KMS-11 (cell line): ENCODE measurements at regions not wholly inside any gene's neighbourhood (a gene's known extent, or its start where the extent isn't known, plus 50 kb on each side); places are given as distances from the start of the nearest gene placed in this dataset.

Experiments
- H2AFZ ChIP-seq: fragments of 200-600 bp; sonication (generic); 2 replicates; pipeline ENCODE4 v1.6.1; 2016; ENCODE audit warnings: antibody characterized with exemption, mixed run types, low read depth
- H3K27ac ChIP-seq: fragments of 200-600 bp; sonication (generic); 2 replicates; pipeline ENCODE4 v1.6.1; 2016; ENCODE audit warnings: mild to moderate bottlenecking, mixed run types
- H3K27me3 ChIP-seq: fragments of 200-600 bp; sonication (generic); 2 replicates; pipeline ENCODE4 v1.6.1; 2017; ENCODE audit warnings: mild to moderate bottlenecking, low read depth, mixed run types, moderate library complexity; ENCODE audit not compliant: insufficient read depth
- H3K36me3 ChIP-seq: fragments of 200-600 bp; sonication (generic); 2 replicates; pipeline ENCODE4 v1.6.1; 2017; ENCODE audit warnings: mild to moderate bottlenecking, mixed run types; ENCODE audit not compliant: insufficient read depth
- H3K4me1 ChIP-seq: fragments of 200-600 bp; sonication (generic); 2 replicates; pipeline ENCODE4 v1.6.1; 2016; ENCODE audit warnings: mild to moderate bottlenecking, low read depth, mixed run types; ENCODE audit not compliant: poor library complexity, severe bottlenecking
- H3K4me2 ChIP-seq: fragments of 200-600 bp; sonication (generic); 2 replicates; pipeline ENCODE4 v1.7.0; 2016; ENCODE audit warnings: mild to moderate bottlenecking, mixed run types
- H3K4me3 ChIP-seq: fragments of 200-600 bp; sonication (generic); IDR thresholded peaks from 2 replicates; pipeline ENCODE4 v1.6.1; 2017; ENCODE audit warnings: low read depth, low read length, mixed read lengths; ENCODE audit not compliant: insufficient read depth
- H3K79me2 ChIP-seq: fragments of 200-600 bp; sonication (generic); 2 replicates; pipeline ENCODE4 v1.6.1; 2016; ENCODE audit warnings: low read depth, mixed run types; ENCODE audit not compliant: insufficient read depth
- H3K9ac ChIP-seq: fragments of 200-600 bp; sonication (generic); 2 replicates; pipeline ENCODE4 v1.6.1; 2016; ENCODE audit warnings: mild to moderate bottlenecking, mixed run types
- H4K20me1 ChIP-seq: fragments of 200-600 bp; sonication (generic); 2 replicates; pipeline ENCODE4 v1.6.1; 2016; ENCODE audit warnings: mild to moderate bottlenecking, mixed run types; ENCODE audit not compliant: insufficient read depth
- TF ChIP-seq, protein P1 (sequence below): fragments of 200-600 bp; sonication (generic); conservative IDR thresholded peaks from 2 replicates; pipeline ENCODE4 v1.6.1; 2017; ENCODE audit warnings: low read depth, mild to moderate bottlenecking, antibody characterized with exemption, low read length, moderate library complexity, mixed read lengths

DNA sequence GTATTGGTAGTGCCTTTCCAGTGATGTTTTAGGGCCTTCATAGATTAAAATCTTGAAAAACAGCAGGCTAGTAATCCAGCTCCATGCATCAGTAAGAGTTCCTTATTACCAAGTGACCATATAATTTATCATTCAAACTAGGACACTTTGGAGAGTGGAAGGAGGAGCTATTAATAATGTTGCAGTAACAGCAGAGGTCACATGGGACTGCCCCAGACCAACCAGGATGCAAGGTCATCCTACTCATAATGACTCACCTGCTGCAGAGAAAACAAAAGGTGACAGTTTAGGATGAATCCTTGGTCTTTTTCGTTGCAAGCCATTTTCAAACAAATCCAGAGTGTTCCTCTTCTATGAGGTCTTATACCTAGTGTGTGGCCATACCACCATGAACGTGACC is 187.4 kb downstream of the NUF2 start:
- Histone ChIP-seq H3K79me2 (no peaks in the 10 kb centered on the region), H3K4me3 (no peak overlapping the region), H3K27ac (no peak overlapping the region), H3K27me3 (no peaks in the 10 kb centered on the region), H3K36me3 (no peaks in the 10 kb centered on the region), H3K4me1 (no peaks in the 10 kb centered on the region), H3K9ac (no peak overlapping the region), H4K20me1 (no peaks in the 10 kb centered on the region), H3K4me2 (no peak overlapping the region), H2AFZ (no peak overlapping the region)
- TF ChIP-seq, protein P1, sequence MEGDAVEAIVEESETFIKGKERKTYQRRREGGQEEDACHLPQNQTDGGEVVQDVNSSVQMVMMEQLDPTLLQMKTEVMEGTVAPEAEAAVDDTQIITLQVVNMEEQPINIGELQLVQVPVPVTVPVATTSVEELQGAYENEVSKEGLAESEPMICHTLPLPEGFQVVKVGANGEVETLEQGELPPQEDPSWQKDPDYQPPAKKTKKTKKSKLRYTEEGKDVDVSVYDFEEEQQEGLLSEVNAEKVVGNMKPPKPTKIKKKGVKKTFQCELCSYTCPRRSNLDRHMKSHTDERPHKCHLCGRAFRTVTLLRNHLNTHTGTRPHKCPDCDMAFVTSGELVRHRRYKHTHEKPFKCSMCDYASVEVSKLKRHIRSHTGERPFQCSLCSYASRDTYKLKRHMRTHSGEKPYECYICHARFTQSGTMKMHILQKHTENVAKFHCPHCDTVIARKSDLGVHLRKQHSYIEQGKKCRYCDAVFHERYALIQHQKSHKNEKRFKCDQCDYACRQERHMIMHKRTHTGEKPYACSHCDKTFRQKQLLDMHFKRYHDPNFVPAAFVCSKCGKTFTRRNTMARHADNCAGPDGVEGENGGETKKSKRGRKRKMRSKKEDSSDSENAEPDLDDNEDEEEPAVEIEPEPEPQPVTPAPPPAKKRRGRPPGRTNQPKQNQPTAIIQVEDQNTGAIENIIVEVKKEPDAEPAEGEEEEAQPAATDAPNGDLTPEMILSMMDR = no peak

DNA sequence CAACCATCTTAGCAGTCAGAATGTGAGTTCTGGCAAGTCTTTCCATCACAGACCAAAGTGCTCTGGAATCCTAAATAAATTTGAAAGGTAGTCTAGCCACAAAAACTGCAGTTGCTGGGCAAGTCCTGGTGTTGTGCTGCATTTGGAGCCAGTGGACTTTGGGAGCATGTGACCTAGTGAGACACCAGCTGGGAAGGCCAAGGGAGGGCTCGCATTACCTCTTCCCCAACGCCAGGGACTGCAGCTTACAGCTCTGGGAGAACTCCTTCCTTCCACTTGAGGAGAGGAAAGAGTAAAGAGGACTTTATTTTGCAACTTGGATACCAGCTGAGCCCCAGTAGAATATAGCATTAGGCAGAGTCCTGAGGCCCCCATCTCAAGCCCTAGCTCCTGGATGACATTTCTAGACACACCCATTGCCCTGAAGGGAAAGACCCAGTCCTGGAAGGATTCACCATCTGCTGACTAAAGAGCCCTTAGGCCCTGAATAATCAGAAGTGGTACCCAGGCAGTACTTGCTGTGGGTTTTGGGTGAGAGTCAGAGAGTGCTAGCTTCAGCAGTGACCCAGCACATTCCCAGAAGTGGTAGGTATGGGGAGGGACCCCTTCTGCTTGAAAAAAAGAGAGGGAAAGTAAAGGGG is 190.7 kb downstream of the NUF2 start:
- no peak overlapping the region for H2AFZ ChIP-seq
- TF ChIP-seq, protein P1 = no peak
- no peaks in the 10 kb centered on the region for H3K79me2 ChIP-seq
- H3K27ac ChIP-seq = no peak overlapping the region
- H3K27me3 ChIP-seq = no peaks in the 10 kb centered on the region
- no peaks in the 10 kb centered on the region for H3K4me1 ChIP-seq
- H3K4me2 ChIP-seq = no peak overlapping the region
- no peaks in the 10 kb centered on the region for H3K36me3 ChIP-seq
- no peaks in the 10 kb centered on the region for H4K20me1 ChIP-seq
- no peak overlapping the region for H3K9ac ChIP-seq
- H3K4me3 ChIP-seq = no peak overlapping the region

DNA sequence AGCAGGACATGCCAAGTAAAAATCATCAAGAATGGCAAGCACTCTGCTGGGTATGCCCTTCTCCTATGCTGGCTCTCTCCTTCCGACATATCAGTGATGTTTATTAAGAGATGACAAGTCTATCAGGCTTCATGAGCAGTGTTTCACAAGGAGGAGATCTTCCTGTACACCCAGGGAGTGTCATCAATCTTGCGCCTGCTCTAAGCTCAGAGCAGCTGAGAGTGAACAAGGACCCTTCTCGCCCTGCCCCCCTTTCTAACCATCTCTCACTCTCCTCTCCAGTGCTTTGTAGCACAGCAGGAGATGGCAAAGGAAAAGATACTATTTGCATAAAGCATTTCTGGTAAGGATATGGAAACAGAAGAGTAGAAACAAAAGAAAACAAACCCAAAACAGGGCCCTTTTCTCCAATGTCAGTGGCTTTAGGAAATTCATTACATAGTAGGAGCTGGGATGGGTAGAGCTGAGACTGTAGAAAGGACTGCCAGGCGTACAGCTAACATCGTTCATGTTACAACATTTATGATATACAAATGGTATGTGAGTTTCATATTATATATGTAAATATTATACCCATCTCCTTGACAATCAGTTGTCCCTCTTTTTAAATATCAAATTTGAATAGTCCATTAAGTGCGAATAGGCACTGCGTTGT is 201.7 kb downstream of the NUF2 start:
- Histone ChIP-seq H3K27me3 (no peaks in the 10 kb centered on the region), H3K36me3 (no peaks in the 10 kb centered on the region), H3K9ac (no peak overlapping the region), H3K4me3 (no peak overlapping the region), H3K4me1 (no peaks in the 10 kb centered on the region), H3K79me2 (no peaks in the 10 kb centered on the region), H3K4me2 (no peak overlapping the region), H4K20me1 (no peaks in the 10 kb centered on the region), H3K27ac (no peak overlapping the region), H2AFZ (no peak overlapping the region)
- TF ChIP-seq, protein P1 = no peak

DNA sequence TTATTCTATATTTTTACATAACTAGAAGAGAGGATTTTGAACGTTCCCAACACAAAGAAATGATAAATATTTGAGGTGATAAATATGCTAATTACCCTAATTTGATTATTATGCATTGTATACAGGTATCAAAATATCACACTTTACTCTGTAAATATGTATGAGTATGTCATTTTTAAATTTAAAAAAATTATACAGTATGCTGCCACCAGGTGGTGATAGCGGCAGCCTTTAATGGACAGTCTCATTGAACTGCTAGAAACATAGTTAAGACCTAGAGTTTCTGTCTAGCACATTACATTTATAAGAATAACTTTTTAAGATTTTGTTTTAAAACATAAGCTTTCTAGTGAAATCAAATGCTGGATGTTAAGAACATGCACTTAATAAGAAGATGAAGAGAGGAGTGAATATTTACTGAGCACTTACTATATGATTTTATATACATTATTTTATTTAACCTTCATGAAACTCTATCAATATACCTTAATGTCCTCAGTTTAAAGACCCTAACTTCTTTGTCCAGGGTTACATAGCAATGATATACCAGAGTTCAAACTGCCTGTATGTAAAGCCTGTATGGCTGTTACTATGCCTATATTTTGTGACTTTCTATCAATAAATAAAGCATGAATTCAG is 207.1 kb downstream of the NUF2 start:
- Histone ChIP-seq H3K4me2 (no peak overlapping the region), H3K4me1 (no peaks in the 10 kb centered on the region)
- TF ChIP-seq, protein P1 = peak; percentile 91

More for the DNA sequence above, 207.1 kb downstream of the NUF2 start:
- Histone ChIP-seq H4K20me1 (no peaks in the 10 kb centered on the region), H3K9ac (no peak overlapping the region), H3K36me3 (no peaks in the 10 kb centered on the region), H3K79me2 (no peaks in the 10 kb centered on the region), H3K27ac (no peak overlapping the region), H3K4me3 (no peak overlapping the region), H2AFZ (no peak overlapping the region), H3K27me3 (no peaks in the 10 kb centered on the region)
